Neural progenitor cell (in vitro differentiated cells): ENCODE measurements at regions not wholly inside any gene's neighbourhood (a gene's known extent, or its start where the extent isn't known, plus 50 kb on each side); places are given as distances from the start of the nearest gene placed in this dataset.
A peak's percentile ranks its signal among the peaks of the same experiment; 100 is the strongest.

ENCODE experiments used
- DNase-seq: peaks from one replicate; pipeline ENCODE4 v3.0.0-alpha.2; 2016; ENCODE audit warnings: low spot score
- H2AFZ ChIP-seq: fragments of 200-600 bp; sonication (generic); replicated peaks from 2 replicates; pipeline ENCODE4 v1.6.1; 2016; ENCODE audit warnings: antibody characterized with exemption
- H3F3A ChIP-seq: fragments of 200-600 bp; sonication (generic); 2 replicates; pipeline ENCODE4 v1.6.1; 2016; ENCODE audit warnings: antibody characterized with exemption, low read depth
- H3K27ac ChIP-seq: fragments of 200-600 bp; sonication (generic); 2 replicates; pipeline ENCODE4 v1.5.1; 2016; ENCODE audit warnings: mild to moderate bottlenecking
- H3K27me3 ChIP-seq: fragments of 200-600 bp; sonication (generic); 2 replicates; pipeline ENCODE4 v1.6.1; 2016; ENCODE audit warnings: mild to moderate bottlenecking, moderate library complexity
- H3K36me3 ChIP-seq: fragments of 200-600 bp; sonication (generic); 2 replicates; pipeline ENCODE4 v1.5.1; 2016
- H3K4me1 ChIP-seq: fragments of 200-600 bp; sonication (generic); 2 replicates; pipeline ENCODE4 v1.6.1; 2016; ENCODE audit warnings: mixed run types
- H3K4me2 ChIP-seq: fragments of 200-600 bp; sonication (generic); 2 replicates; pipeline ENCODE4 v1.6.1; 2016
- H3K4me3 ChIP-seq: fragments of 200-600 bp; sonication (generic); 2 replicates; pipeline ENCODE4 v1.5.1; 2016
- H3K79me2 ChIP-seq: fragments of 200-600 bp; sonication (generic); 2 replicates; pipeline ENCODE4 v1.6.1; 2016; ENCODE audit warnings: low read depth
- H3K9ac ChIP-seq: fragments of 200-600 bp; sonication (generic); 2 replicates; pipeline ENCODE4 v1.6.1; 2016
- H3K9me3 ChIP-seq: fragments of 200-600 bp; sonication (generic); 2 replicates; pipeline ENCODE4 v1.5.1; 2016; ENCODE audit warnings: low read depth
- H4K20me1 ChIP-seq: fragments of 200-600 bp; sonication (generic); 2 replicates; pipeline ENCODE4 v1.6.1; 2016; ENCODE audit warnings: low read depth
- H3K27ac Mint-ChIP-seq: 3 replicates; pipeline ENCODE4 v1.8.0; 2021; ENCODE audit warnings: mixed read lengths
- H3K27me3 Mint-ChIP-seq: 2 replicates; pipeline ENCODE4 v1.8.0; 2022; ENCODE audit warnings: low read depth, mild to moderate bottlenecking, inconsistent platforms, moderate library complexity, mixed read lengths; ENCODE audit not compliant: insufficient read depth
- H3K36me3 Mint-ChIP-seq: 3 replicates; pipeline ENCODE4 v1.8.0; 2021; ENCODE audit warnings: mixed read lengths
- H3K4me1 Mint-ChIP-seq: 3 replicates; pipeline ENCODE4 v1.8.0; 2021; ENCODE audit warnings: mixed read lengths
- H3K4me3 Mint-ChIP-seq: 3 replicates; pipeline ENCODE4 v1.8.0; 2021; ENCODE audit warnings: mild to moderate bottlenecking, moderate library complexity, mixed read lengths
- H3K9me3 Mint-ChIP-seq: 3 replicates; pipeline ENCODE4 v1.8.0; 2020; ENCODE audit warnings: mixed read lengths
- EZH2 ChIP-seq: fragments of 200-600 bp; sonication (generic); IDR thresholded peaks from 2 replicates; pipeline ENCODE4 v1.6.1; 2017; ENCODE audit warnings: antibody characterized with exemption, mild to moderate bottlenecking, moderate library complexity
- EZH2phosphoT487 ChIP-seq: fragments of 200-600 bp; sonication (generic); IDR thresholded peaks from 2 replicates; pipeline ENCODE4 v1.6.1; 2017; ENCODE audit warnings: antibody characterized with exemption
- TF ChIP-seq, protein P1 (sequence below): fragments of 200-600 bp; sonication (generic); IDR thresholded peaks from 2 replicates; pipeline ENCODE4 v1.5.1; 2017; ENCODE audit warnings: antibody characterized with exemption, mild to moderate bottlenecking

DNA sequence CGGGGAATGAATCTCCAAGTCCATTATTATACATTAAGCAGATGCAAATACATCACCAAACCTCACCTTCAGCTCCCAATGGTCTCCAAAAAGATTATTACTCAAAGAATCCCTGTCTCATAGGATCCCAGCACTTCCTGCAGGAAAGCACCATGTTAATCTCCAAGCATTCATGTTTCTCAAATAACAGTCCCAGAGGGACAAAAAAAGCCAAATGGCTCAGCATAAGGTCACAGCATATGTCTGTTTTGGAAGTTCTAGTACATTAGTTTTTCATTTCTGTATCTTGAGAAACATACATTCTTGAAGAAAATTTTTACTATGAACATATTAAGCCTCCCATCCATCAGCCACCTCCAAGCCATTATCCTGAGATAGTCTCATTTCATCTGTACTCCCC lies 103.3 kb downstream of the METTL4 start:
- Histone ChIP-seq H3K36me3 (no peaks in the 10 kb centered on the region), H3K9ac (no peak overlapping the region), H2AFZ (no peak overlapping the region), H3K4me1 (no peaks in the 10 kb centered on the region), H3K4me2 (no peak overlapping the region), H3K4me3 (no peak overlapping the region), H3K9me3 (no peaks in the 10 kb centered on the region), H3K27me3 (no peaks in the 10 kb centered on the region), H3K79me2 (no peaks in the 10 kb centered on the region), H3K27ac (no peak overlapping the region), H4K20me1 (no peaks in the 10 kb centered on the region), H3F3A (no peaks in the 10 kb centered on the region)
- H3K4me3 Mint-ChIP-seq, result no peak overlapping the region
- no peak for DNase-seq
- H3K36me3 Mint-ChIP-seq, result no peaks in the 10 kb centered on the region
- no peak overlapping the region for H3K27ac Mint-ChIP-seq
- peaks cover 4% of the 10 kb centered on the region for H3K27me3 Mint-ChIP-seq
- no peaks in the 10 kb centered on the region for H3K9me3 Mint-ChIP-seq
- TF ChIP-seq EZH2phosphoT487, result no peak
- TF ChIP-seq, protein P1, sequence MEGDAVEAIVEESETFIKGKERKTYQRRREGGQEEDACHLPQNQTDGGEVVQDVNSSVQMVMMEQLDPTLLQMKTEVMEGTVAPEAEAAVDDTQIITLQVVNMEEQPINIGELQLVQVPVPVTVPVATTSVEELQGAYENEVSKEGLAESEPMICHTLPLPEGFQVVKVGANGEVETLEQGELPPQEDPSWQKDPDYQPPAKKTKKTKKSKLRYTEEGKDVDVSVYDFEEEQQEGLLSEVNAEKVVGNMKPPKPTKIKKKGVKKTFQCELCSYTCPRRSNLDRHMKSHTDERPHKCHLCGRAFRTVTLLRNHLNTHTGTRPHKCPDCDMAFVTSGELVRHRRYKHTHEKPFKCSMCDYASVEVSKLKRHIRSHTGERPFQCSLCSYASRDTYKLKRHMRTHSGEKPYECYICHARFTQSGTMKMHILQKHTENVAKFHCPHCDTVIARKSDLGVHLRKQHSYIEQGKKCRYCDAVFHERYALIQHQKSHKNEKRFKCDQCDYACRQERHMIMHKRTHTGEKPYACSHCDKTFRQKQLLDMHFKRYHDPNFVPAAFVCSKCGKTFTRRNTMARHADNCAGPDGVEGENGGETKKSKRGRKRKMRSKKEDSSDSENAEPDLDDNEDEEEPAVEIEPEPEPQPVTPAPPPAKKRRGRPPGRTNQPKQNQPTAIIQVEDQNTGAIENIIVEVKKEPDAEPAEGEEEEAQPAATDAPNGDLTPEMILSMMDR, result no peak
- no peak for TF ChIP-seq EZH2
- H3K4me1 Mint-ChIP-seq, result no peaks in the 10 kb centered on the region

DNA sequence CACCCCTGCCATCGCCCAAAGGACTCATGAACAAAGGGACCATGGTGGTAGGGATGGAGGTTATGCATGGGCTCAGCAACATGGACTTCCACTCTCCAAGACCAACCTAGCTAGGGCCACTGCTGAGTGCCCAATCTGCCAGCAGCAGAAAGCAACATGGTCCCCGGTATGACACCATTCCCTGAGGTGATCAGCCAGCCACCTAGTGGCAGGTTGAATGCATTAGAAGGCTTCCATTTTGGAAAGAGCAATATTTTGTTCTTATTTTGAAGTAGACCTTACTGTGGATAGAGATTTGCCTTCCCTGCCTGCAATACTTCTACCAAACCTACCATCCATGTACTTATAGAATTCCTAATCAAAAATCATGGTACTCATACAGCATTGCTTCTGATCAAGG lies 99.8 kb downstream of the METTL4 start:
- Histone ChIP-seq H3K4me1 (no peaks in the 10 kb centered on the region), H3K9ac (no peak overlapping the region), H3K4me2 (no peak overlapping the region), H3K79me2 (no peaks in the 10 kb centered on the region), H3K4me3 (no peak overlapping the region), H3K27me3 (no peaks in the 10 kb centered on the region), H3K27ac (no peak overlapping the region), H2AFZ (peak overlapping the region; percentile 63), H3F3A (no peaks in the 10 kb centered on the region), H3K9me3 (no peaks in the 10 kb centered on the region), H4K20me1 (no peaks in the 10 kb centered on the region), H3K36me3 (no peaks in the 10 kb centered on the region)
- Mint-ChIP-seq H3K4me3 (no peak overlapping the region), H3K27ac (no peak overlapping the region), H3K4me1 (no peaks in the 10 kb centered on the region), H3K9me3 (no peaks in the 10 kb centered on the region), H3K36me3 (no peaks in the 10 kb centered on the region), H3K27me3 (peaks cover 2% of the 10 kb centered on the region)
- TF ChIP-seq EZH2phosphoT487 (no peak), EZH2 (no peak)
- TF ChIP-seq, protein P1, result peak; percentile 29
- DNase-seq, result no peak

DNA sequence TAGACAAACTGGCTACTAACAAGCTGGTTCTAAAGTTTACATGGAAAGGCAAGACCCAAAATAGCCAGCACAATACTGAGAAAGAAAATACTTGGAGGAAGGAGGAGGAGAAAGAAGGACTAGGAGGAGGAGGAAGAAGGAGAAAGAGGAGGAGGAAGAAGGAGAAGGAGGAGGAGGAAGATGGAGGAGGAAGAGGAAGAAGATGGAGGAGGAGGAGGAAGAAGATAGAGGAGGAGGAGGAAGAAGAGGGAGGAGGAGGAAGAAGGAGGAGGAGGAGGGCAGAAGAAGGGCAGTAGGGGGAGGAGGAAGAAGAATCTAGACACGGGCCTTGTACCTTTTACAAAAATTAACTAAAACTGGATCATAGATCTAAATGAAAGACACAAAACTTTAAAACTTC lies 92.6 kb downstream of the METTL4 start:
- no peaks in the 10 kb centered on the region for H3K27me3 ChIP-seq
- no peak overlapping the region for H3K27ac ChIP-seq
- TF ChIP-seq EZH2phosphoT487, result no peak
- TF ChIP-seq, protein P1, result no peak
- H2AFZ ChIP-seq, result no peak overlapping the region
- H3K4me1 ChIP-seq, result no peaks in the 10 kb centered on the region
- no peaks in the 10 kb centered on the region for H4K20me1 ChIP-seq
- H3K9me3 ChIP-seq, result no peaks in the 10 kb centered on the region
- H3K4me1 Mint-ChIP-seq, result no peaks in the 10 kb centered on the region
- no peak overlapping the region for H3K4me2 ChIP-seq
- DNase-seq, result no peak
- H3K27me3 Mint-ChIP-seq, result peaks cover 2% of the 10 kb centered on the region
- no peak overlapping the region for H3K4me3 Mint-ChIP-seq
- H3K9ac ChIP-seq, result no peak overlapping the region
- no peak overlapping the region for H3K4me3 ChIP-seq
- H3K36me3 ChIP-seq, result no peaks in the 10 kb centered on the region
- no peaks in the 10 kb centered on the region for H3K79me2 ChIP-seq
- no peaks in the 10 kb centered on the region for H3F3A ChIP-seq
- H3K36me3 Mint-ChIP-seq, result no peaks in the 10 kb centered on the region
- H3K9me3 Mint-ChIP-seq, result no peaks in the 10 kb centered on the region
- no peak overlapping the region for H3K27ac Mint-ChIP-seq

DNA sequence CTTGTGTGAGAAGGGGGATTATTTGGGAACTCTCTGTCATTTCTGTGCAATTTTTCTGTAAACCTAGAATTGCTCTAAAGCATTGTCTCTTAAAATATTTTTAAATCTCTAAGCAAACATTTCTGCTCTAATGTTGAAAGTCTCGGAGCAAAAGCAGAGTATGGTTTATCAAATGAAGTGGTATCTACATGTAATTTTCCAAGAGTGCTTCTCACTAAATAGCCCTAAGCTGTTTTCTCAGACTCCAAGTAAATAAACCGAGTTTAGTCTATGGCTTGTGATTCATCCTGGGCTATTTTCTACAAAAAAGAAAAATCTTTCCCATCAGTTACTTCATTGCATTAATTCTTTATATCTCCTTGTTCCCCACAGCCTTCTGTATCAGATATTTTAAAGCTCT lies 90.8 kb downstream of the METTL4 start:
- Histone ChIP-seq H3K79me2 (no peaks in the 10 kb centered on the region), H3K4me1 (no peaks in the 10 kb centered on the region), H2AFZ (no peak overlapping the region), H3K27ac (no peak overlapping the region), H3K9ac (no peak overlapping the region), H3K36me3 (no peaks in the 10 kb centered on the region), H3K4me2 (no peak overlapping the region), H3K4me3 (no peak overlapping the region), H3K27me3 (no peaks in the 10 kb centered on the region), H4K20me1 (no peaks in the 10 kb centered on the region), H3K9me3 (no peaks in the 10 kb centered on the region), H3F3A (no peaks in the 10 kb centered on the region)
- TF ChIP-seq, protein P1, result no peak
- TF ChIP-seq EZH2 (no peak), EZH2phosphoT487 (no peak)
- Mint-ChIP-seq H3K27me3 (peaks cover 2% of the 10 kb centered on the region), H3K4me3 (no peak overlapping the region), H3K27ac (no peak overlapping the region), H3K9me3 (no peaks in the 10 kb centered on the region), H3K4me1 (no peaks in the 10 kb centered on the region), H3K36me3 (no peaks in the 10 kb centered on the region)
- DNase-seq, result no peak
